SK-N-MC (cell line): ENCODE measurements at regions not wholly inside any gene's neighbourhood (a gene's known extent, or its start where the extent isn't known, plus 50 kb on each side); places are given as distances from the start of the nearest gene placed in this dataset.

Experiments
- EZH2 ChIP-seq: fragments of 200-600 bp; sonication (generic); IDR thresholded peaks from one replicate; pipeline ENCODE4 v1.6.1; 2017; ENCODE audit warnings: antibody characterized with exemption
- POLR2AphosphoS5 ChIP-seq: IDR thresholded peaks from 2 replicates; pipeline ENCODE4 v1.6.1; 2012; ENCODE audit warnings: mild to moderate bottlenecking, low read depth, low read length, borderline replicate concordance

- no peak for TF ChIP-seq EZH2
- no peak for TF ChIP-seq POLR2AphosphoS5
These were observed 1137.7 kb upstream of the DDX18 start for GRCh38 chr2:116676776-116677175.
